GM19328 (cell line): ENCODE measurements at regions not wholly inside any gene's neighbourhood (a gene's known extent, or its start where the extent isn't known, plus 50 kb on each side); places are given as distances from the start of the nearest gene placed in this dataset.
"Not testable (repeated sequence)": the region's sequence is repeated elsewhere in the genome, so short reads cannot be mapped to it uniquely, and the experiment has no call there.

Source experiments
- ATAC-seq: cut with Tn5 transposase; IDR thresholded peaks from one replicate; pipeline ENCODE4 v1.9.1; 2021; ENCODE audit warnings: mild to moderate bottlenecking, moderate library complexity; ENCODE audit not compliant: unreplicated experiment

- ATAC-seq: no peak
These were observed 382.0 kb downstream of the LNPK start for GRCh38 chr2:175620106-175620505.

- ATAC-seq: no peak
These were observed 382.7 kb downstream of the LNPK start for GRCh38 chr2:175619179-175620045.

DNA sequence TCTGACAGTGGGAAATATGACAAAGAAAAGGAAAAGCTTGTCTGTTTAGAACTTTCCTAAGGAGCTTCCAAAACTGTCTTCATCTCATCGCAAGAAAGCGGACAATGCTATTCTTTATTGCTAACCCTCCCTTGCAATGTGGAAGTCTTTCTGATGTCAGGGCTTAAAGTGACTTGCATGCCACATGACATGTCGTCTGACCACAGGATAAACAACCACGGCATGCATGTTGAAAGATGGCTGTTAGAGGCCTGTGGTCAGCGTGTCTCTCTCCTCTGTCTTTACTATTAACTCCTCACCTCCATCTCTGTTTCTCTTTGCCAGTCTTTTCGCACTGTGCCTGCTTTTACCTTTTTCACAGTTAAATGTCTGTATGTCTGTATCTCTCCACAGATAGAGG is 389.8 kb downstream of the LNPK start:
- no peak for ATAC-seq

- ATAC-seq: no peak
These were observed 395.8 kb downstream of the LNPK start for GRCh38 chr2:175606010-175606841.

DNA sequence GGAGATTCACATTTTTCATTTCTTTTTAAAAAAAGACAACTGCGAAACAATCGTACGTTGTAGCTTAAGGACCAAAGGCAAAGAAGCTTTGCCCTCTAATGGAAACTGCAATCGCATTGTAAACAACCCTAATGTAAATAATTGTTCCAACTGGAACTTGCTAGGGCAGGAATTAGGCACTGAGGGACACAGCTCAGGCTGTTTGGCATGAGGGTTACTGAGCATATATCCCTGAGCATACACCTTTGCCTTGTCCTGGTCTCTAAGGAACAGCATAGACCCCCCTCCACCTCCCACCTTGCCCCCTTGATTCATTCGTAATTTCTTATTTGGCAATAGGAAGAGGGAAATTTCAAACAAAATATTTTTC is 396.4 kb downstream of the LNPK start:
- no peak for ATAC-seq

DNA sequence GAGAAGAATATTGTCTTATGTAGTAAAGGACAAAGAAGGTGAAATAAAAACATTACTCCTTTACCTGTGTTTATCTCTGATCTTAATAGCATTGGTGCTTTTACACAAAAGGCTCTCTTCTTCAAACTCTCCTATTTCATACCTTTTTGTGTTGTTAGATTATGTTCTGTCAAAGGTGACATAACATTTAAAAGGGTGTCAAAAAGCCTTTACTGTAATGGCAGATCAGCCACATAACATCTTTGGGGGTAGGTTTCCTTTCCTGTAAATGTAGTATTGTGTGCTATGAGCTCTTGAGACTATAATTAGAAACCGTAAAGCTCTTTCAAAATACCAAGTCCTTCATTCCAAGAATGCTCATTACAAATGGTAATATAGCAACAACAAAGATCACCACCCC is 400.1 kb downstream of the LNPK start:
- ATAC-seq: no peak

- ATAC-seq: no peak
These were observed 401.9 kb downstream of the LNPK start for GRCh38 chr2:175599966-175600831.

GRCh38 chr2:175597286-175597685 is 404.8 kb downstream of the LNPK start:
- ATAC-seq: no peak

- no peak for ATAC-seq
These were observed 406.9 kb downstream of the LNPK start for GRCh38 chr2:175595139-175595538.

GRCh38 chr2:175593686-175594525 is 408.2 kb downstream of the LNPK start:
- ATAC-seq: not testable (repeated sequence)

GRCh38 chr2:175588213-175588612 is 406.7 kb upstream of the ATP5MC3 start:
- ATAC-seq: not testable (repeated sequence)

GRCh38 chr2:175585496-175585895 is 404.0 kb upstream of the ATP5MC3 start:
- no peak for ATAC-seq

- no peak for ATAC-seq
These were observed 399.1 kb upstream of the ATP5MC3 start for GRCh38 chr2:175580652-175581051.

DNA sequence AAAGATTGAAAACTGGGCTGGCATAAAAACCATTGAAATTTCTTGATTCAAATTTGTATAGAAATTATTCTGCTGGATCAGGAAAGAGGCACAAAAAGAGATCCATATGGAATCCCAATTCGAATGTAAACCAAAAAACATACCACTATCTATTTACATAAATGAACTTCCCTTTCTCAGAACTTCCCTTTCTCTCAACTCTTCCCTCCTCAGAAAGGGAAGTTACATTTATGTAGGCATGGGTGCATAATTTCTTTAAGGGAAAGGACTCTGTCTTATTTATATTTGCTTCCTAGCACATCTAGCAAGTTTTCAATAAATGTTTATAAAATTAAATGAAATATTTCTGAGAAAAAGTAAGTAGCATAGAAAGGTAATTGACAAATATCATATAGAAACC is 398.1 kb upstream of the ATP5MC3 start:
- ATAC-seq: no peak

GRCh38 chr2:175577368-175577970 is 396.0 kb upstream of the ATP5MC3 start:
- no peak for ATAC-seq

GRCh38 chr2:175576875-175577274 is 395.4 kb upstream of the ATP5MC3 start:
- ATAC-seq: no peak

DNA sequence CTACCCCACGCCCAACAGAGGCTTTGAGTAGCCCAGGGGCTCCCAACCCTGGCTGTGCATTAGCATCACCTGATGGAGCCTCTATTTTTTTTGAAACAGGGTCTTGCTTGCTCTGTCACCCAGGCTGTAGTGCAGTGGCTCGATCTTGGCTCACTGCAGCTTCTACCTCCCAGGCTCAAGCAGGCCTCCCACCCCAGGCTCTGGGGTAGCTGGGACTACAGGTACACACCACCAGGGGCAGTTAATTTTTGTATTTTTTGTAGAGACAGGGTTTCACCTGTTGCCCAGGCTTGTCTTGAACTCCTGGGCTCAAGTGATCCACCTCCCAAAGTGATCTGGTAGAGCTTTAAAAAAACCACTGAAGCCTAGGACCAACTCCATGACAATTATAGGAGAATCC is 394.8 kb upstream of the ATP5MC3 start:
- peak; percentile 8 for ATAC-seq

DNA sequence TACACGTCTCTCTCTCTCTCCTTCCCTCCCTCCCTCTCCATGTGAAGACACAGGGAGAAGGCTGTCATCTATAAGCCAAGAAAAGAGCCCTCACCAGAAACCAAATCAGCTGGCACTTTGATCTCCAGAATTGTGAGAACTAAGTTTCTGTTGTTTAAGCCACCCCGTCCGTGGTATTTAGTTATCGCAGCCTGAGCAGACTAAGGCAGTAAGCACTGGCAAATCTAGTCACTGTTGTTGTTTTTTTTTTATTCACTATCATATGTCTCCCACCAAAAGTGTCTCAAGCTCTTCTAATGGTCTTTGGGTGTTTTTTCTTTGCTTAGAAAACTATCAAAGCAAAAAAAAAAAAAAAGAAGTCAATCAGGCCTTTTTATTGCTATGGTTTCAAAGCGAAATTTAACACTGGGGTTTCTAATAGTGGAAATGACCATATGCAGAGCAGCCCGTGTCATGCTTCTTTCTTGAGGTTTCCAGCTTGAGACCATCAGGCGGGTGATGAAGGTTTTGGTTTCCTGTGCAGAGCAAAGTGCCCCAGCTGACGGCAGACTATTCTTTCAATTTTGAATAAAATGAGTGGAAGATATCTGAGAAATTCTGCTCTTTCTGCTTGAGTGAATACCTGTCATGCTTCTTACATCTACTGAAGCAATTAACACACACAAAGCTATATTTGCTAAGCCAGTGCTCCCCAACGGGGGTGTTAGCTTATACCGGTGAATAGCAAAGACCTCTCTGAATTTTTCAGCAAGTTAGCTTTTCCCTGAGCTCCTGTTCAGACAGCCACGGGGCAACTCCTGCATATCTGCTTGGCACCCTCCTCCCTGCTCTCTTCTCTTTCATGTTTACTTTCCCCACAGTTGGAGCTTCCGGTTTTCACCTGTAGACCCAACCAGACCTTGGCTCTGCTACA is 394.1 kb upstream of the ATP5MC3 start:
- ATAC-seq: peak; percentile 95

GRCh38 chr2:175574069-175574468 is 392.6 kb upstream of the ATP5MC3 start:
- no peak for ATAC-seq
